GM21360 (cell line): ENCODE measurements at regions not wholly inside any gene's neighbourhood (a gene's known extent, or its start where the extent isn't known, plus 50 kb on each side); places are given as distances from the start of the nearest gene placed in this dataset.
A peak's percentile ranks its signal among the peaks of the same experiment; 100 is the strongest.
"Not testable (repeated sequence)": the region's sequence is repeated elsewhere in the genome, so short reads cannot be mapped to it uniquely, and the experiment has no call there.

Experiments used
- ATAC-seq: cut with Tn5 transposase; IDR thresholded peaks from one replicate; pipeline ENCODE4 v1.9.1; 2021; ENCODE audit warnings: mild to moderate bottlenecking, moderate library complexity; ENCODE audit not compliant: unreplicated experiment

DNA sequence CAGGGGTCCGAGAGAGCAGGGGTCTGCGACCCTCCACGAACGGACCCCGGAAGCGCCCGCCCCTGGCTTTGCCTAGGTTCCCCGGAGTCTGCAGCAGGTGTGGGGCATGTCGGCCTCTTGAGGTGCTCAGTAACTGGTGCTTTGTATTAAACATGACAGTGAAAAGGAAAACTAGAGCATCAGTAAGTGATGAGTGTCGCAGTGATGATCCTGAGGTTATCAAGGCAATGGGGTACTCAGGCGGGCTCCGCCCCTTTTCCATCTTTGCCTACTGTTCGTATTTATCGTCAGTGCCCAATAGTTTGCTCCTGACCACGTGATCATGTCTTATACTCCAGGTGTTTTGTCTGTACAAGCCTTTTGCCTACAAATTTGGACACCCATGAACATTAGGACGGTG is 262.4 kb downstream of the ZNF37A start:
- peak; percentile 31 for ATAC-seq

DNA sequence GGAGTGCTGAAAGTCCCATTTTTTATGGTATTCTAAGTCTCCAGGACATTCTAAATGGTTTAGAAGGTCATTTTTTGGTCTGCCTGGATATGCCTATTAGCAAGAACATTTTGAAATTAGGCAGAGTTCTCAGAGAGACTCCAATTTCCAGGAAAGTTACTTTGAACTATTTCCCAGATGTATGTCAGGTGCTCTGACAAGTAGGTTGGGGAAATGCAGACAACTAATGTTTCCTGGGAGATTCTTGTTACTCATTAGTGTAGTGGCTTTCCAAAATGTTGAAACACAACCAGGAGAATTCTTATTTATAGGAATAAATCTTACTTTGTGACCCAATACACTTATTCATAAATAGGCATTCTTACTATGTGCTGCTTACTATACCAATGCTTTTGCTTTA is 268.4 kb downstream of the ZNF37A start:
- ATAC-seq = not testable (repeated sequence)

DNA sequence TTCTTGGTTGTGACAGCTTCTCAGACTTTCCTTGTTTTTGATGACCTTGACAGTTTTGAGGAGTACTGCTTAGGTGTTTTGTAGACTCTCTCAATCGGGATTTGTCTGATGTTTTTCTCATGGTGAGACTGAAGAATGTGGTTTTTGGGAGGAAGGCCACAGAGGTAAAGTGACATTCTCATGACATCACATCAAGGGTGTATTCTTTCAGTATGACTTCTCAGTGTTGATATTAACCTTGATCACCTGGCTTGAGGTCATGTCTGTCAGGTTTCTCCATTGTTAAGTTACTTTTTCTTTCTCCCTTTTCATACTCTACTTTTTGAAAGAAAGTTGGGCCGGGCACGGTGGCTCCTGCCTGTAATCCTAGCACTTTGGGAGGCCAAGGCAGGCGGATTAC is 269.9 kb downstream of the ZNF37A start:
- not testable (repeated sequence) for ATAC-seq

DNA sequence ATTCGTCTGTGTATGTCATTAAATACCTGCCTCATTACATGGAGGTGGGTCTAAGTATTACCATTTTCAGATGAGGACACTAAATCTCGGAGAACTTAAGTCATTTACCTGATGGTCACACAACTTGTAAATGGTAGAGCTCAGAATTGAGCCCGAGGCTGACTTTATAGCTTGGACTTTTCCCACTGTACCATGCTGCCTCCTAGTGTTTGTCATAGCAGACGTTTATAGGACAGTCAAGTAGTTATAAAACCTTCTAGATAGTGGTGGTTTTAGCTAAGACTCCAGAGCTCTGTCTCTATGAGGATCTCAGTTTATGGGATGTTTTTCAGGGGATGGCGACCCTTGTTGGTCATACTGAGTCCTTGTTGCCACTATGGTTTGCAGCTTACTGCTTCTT is 271.8 kb downstream of the ZNF37A start:
- ATAC-seq = not testable (repeated sequence)

DNA sequence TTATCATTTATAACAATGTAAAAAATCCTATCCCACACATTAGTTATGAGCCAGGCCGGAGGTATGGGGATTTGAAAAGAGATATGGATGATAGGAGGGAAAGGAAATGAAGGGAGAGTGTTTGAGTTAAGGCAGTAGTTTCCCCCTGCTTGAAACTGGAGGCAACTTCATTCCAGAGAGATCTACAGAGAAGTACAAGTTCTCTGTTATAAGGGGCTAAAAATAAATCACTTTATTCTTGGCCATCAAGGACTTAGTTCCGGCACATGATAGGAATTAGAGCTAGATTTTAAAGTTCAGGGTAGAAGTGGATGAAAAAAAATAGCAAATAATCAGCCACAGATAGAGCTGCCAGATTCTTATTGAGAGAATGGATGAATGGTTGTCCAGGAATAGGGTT is 289.7 kb downstream of the ZNF37A start:
- ATAC-seq = not testable (repeated sequence)

DNA sequence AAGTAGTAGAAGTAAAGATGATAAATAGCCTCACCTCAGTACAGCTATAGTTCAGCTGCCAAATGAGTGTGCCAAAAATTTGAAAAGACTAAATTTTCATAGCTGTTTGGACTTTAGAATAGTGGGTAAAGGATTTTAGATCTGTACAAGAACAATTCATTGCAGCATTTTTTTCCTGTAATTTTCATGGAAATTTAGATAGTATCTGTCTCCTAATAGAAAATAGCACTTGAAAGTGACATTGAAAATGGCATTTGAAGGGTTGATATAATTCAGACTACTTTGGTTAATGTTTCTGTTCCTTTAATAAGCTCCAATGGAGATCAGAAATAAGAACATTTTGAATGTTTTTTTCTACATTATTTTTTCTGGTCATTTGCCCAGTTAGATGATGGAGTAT is 292.7 kb downstream of the ZNF37A start:
- not testable (repeated sequence) for ATAC-seq

DNA sequence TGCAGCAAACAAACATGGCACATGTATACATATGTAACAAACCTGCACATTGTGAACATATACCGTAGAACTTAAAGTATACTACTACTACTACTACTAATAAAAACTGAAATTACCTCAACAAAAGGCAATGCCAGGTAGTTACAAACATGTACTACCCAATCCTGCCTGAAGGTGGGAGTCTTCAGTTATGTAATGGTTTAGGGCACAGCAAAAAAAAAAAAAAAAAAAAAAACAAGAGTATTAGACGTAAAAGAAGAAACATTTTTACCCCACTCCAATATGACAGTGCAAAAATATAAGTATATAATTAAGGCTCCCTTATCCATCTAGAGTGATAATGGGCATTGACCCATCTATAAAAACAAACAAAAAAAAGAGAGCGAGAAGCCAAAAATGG is 296.6 kb downstream of the ZNF37A start:
- ATAC-seq = peak; percentile 60

DNA sequence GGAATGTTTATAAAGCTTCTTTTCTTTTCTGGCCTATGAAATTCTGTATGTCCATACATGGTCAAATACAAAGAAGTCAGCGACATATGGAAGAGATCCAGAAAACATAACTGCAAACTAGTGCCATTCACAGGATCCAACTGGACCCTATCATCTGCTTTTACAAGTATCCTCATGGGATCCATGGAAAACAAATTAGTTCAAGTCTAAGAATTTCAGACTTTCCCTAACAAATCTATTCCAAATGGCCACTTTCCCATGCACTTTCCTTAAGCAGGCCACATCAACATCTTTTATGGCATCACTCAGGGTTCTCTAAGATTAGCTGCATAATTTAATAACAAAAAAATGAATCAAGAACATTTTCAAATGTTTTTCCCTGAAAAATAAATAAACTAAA is 301.3 kb downstream of the ZNF37A start:
- ATAC-seq = not testable (repeated sequence)

DNA sequence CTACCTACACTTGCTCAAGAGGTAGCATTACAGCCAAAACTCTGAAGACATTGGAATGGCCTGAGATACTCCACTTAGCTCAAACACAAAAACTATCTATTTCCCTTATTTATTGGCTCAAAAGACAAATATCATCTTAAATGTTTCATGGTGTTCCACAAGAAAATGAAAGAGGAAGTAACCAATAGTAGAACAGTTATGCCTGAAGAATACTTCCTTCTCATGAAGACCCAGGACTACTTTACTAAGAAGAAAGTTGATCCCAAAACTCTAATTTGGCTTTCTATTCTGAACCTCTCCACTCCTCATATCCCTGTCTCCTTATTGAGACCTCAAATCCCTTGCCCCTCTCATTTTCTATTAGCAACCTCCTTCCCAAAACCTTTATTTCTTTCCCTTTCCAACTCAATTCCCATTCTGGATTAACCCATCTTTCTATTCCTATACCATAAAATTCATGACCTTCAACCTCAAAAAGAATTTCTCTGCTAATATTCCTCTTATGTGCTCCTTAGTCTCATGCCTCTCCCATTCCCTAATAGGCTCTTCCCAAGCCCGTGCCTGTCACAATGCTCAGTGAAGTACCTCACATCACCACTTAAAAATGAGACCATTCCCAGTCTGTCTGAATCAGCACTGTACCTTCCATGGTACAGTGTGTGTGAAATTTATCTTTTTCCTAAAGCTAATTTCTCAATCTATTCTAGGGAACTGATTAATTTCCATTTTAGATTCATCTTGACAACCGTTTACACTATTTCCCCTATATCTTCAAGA is 302.2 kb downstream of the ZNF37A start:
- ATAC-seq = not testable (repeated sequence)

DNA sequence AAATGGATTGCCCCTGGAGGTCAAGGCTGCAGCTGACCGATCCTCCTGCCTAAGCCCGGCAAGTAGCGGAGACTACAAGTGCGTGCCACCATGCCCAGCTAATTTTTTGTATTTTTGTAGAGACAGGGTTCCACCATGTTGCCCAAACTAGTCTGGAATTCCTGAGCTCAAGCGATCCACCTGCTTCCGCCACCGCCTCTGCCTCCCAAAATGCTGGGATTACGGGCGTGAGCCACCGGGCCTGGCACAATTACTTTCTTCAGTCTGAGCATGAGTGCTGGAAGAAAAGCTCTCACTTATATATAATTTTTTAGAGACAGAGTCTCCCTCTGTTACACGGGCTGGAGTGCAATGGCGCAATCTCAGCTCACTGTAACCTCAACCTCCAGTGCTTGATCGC is 307.4 kb downstream of the ZNF37A start:
- ATAC-seq = not testable (repeated sequence)

DNA sequence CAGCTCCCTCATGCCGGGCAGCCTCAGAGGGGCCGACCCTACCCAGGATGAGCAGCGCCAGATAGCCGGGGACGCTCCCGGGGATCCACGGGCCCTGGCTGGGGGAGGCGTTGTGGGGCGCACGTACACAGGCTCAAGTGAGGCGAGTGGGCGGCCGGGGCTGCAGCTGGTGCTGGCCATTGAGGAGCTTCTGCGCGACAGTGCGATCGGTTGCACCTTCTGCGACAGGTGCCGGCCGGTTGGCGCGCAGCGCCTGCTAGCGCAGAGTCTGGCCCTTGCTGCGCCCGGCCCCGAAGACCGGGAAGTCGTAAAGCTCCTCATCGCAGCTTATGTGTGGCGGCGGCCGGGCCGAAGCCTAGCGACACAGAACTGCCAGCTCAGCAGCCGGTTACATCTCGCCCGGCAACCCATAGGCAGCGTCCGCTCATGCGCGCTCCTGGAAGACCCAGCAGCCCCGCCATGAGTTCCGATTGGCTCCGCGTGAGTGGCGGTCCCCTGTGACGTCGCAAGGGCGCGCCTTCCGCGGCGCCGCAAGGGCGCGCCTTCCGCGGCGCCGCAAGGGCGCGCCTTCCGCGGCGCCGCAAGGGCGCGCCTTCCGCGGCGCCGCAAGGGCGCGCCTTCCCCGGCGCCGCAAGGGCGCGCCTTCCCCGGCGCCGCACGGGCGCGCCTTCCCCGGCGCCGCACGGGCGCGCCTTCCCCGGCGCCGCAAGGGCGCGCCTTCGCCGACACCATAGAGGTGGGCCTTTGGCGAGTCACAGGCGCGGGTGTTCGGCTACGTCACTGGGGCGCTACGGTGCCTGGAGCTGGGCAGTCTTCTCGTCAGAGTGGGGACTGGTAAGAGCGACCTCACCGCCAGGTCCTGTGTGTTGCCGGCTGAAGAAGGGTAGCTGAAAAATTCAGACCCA is 308.6 kb downstream of the ZNF37A start:
- peak; percentile 99 for ATAC-seq

DNA sequence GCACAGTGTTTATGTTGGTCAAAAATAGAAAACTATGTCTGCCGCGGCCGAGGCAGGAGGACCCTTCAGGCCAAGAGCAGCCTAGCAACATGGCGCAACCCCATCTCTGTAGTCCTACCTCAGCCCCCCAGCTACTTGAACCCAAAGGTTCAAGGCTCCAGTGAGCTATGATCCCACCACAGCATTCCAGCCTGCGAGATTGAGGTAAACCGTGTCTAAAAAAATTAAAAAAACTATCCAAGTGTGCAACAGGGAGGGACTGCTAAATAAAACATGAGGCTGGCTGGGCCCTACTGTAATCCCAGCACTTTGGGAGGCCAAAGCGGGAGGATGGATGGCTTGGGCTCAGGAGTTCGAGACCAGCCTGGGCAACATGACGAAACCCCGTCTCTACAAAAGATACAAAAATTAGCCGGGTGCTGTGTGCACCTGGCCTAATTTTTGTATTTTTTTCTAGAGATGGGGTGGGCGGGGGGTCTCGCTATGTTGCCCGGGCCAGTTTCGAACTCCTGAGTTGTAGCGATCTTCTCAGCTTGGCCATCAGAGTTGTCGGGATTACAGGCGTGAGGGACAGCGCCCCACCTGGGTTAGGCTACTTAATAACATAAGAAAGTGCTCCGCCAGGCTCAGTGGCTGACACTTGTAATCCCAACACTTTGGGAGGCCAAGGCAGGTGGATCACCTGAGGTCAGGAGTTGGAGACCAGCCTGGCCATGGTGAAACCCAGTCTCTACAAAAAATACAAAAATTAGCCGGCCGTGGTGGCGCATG is 309.4 kb downstream of the ZNF37A start:
- not testable (repeated sequence) for ATAC-seq

DNA sequence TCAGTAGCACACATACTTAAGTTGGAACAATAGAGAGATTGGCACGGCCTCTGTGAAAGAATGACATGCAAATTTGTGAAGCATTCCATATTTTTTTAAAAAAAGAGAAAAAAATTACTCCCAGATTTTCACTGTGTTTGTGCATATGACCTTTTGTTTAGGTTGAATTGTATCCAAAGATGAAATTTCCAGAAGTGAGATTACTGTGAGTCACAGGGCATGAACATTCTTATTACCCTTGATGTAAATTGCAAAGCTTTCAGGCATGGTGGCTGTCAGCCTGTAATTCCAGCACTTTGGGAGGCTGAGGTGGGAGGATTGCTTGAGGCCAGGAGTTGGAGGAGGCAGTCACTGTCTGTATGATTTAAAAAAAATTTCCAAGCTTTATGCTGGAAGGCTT is 329.5 kb downstream of the ZNF37A start:
- not testable (repeated sequence) for ATAC-seq

DNA sequence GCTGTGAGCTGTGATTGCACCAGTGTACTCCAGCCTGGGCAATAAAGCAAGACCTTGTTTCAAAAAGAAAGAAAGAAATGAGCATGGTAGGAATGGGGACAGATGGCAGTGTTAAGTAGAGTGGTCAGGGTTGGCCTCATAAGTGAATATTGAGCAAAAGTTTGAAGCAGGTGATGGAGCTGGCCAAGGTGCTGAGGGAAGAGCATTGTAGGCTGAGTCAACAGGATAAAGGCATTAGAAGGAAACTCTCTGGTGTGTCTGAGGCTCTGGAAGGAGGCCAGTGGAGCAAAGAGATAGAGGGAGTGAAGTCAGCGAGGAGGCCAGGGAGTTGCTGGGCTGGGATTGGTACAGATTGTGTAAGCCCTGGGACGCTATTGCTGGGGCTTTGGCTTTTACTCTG is 336.1 kb downstream of the ZNF37A start:
- ATAC-seq = not testable (repeated sequence)

DNA sequence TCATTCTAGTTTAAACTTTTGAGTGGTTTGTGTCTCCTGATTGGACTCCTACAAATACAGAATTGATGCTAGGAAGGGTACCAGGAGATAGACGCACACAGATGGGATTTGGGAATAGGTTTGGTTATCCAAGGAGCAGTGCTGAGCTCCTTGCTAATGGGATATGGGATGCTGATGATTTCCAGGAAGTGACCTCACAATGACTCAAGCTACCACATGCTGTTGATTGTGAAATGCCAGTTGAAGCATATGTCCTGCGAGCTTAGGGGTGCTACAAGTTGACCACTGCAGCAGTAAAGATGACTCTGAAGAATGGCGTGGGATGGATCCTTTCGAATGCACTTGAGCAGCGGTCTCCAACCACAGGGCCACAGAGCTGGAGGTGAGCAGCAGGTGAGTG is 343.2 kb downstream of the ZNF37A start:
- not testable (repeated sequence) for ATAC-seq

DNA sequence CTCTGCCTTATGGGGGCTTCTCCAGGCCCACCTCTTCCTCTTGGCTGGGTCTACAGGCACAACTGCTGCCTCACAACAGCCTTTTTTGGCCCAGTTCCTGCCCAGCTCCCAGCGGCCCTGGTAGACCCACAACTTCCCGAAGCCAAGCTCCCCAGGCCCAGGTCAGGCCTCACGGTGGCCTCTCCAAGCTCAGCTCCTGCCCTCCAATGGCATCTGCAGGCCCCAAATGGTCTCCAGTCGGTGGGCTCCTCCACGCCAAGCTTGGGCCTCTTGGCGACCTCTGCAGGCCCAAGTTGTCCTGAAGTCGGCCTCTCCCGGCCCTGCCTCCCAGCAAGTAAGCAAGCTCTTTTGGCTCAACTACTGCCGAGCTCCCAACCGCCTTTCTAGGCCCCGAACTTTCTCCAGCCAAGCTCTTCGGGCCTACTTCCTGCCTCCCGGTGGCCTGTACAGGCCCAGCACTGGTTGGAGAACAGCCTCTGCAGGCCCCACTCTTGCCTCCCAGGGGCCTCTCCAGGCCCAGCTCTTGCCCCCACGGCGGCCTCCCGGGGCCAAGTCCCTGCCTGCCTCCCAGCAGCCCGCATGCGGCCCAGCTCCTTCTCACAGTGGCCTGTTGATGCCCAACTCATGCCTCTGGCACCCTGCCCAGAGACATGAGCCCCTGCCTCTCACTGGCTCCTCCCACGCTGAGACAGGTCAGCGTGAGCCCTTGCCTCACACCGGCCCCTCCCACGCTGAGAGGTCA is 354.6 kb downstream of the ZNF37A start:
- not testable (repeated sequence) for ATAC-seq

DNA sequence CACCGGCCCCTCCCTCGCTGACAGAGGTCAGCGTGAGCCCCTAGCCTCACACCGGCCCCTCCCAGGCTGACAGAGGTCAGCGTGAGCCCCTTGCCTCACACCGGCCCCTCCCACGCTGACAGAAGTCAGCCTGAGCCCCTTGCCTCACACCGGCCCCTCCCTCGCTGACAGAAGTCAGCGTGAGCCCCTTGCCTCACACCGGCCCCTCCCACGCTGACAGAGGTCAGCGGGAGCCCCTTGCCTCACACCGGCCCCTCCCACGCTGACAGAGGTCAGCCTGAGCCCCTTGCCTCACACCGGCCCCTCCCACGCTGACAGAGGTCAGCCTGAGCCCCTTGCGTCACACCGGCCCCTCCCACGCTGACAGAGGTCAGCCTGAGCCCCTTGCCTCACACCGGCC is 355.5 kb downstream of the ZNF37A start:
- not testable (repeated sequence) for ATAC-seq

DNA sequence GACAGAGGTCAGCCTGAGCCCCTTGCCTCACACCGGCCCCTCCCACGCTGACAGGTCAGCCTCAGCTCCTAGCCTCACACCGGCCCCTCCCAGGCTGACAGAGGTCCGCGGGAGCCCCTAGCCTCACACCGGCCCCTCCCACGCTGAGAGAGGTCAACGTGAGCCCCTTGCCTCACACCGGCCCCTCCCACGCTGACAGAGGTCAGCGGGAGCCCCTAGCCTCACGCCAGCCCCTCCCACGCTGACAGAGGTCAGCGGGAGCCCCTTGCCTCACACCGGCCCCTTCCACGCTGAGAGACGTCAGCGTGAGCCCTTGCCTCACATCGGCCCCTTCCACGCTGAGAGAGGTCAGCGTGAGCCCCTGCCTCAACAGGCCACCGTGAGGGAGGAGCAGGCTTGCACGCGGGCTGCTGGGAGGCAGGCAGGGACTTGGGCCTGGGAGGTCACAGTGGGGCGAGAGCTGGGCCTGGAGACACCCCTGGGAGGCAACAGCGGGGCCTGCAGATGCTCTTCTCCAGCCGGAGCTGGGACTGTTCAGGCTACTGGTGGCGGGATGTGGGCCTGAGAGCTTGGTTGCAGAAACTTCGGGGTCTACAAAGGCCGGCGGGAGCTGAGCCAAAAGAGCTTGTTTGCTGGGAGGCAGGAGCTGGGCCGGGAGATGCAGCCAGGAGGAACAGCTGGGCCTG is 356.4 kb downstream of the ZNF37A start:
- ATAC-seq = not testable (repeated sequence)

DNA sequence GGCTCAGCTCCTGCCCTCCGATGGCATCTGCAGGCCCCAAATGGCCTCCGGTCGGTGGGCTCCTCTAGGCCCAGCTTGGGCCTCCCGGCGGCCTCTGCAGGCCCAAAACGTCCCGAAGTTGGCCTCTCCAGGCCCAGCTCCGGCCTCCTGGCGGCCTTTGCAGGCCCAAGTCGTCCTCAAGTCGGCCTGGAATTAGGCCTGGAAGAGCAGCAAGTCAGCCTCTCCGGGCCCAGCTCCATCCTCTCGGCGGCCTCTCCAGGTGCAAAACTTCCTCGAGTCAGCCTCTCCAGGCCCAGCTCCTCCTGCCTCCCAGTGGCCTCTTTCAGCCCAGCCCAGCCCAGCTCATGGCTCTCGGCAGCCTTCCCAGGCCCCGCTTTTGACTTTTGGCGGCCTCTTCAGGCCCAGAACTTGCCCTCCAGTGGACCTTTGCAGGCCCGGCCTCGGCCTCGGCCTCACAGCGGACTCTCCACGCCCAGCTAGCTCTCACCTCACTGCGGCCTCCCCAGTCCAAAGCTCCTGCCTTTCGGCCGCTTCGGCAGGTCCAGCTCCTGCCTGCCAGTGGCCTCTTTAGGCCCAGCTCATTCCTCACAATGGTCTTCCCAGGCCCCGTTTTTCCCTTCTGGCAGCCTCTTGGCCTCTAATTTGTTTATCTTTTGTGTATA is 357.3 kb downstream of the ZNF37A start:
- ATAC-seq = not testable (repeated sequence)
